Smooth muscle cell of the brain vasculature (primary cell): ENCODE measurements at regions not wholly inside any gene's neighbourhood (a gene's known extent, or its start where the extent isn't known, plus 50 kb on each side); places are given as distances from the start of the nearest gene placed in this dataset.
"Not testable (repeated sequence)": the region's sequence is repeated elsewhere in the genome, so short reads cannot be mapped to it uniquely, and the experiment has no call there.

ENCODE experiments used
- DNase-seq: peaks from one replicate; pipeline ENCODE4 v3.0.0-alpha.2; 2012; ENCODE audit warnings: low read depth, low spot score

- no peak for DNase-seq
Measured at GRCh38 chr2:142758973-142759372, 118.5 kb upstream of the KYNU start.

- no peak for DNase-seq
Measured at GRCh38 chr2:142757111-142757510, 120.4 kb upstream of the KYNU start.

GRCh38 chr2:142756430-142756829 is 121.0 kb upstream of the KYNU start:
- no peak for DNase-seq

- DNase-seq = no peak
Measured at GRCh38 chr2:142755191-142755590, 122.3 kb upstream of the KYNU start.

GRCh38 chr2:142754182-142754581 is 123.3 kb upstream of the KYNU start:
- no peak for DNase-seq

- no peak for DNase-seq
Measured at GRCh38 chr2:142750858-142751257, 126.6 kb upstream of the KYNU start.

- DNase-seq = no peak
Measured at GRCh38 chr2:142748559-142749099, 128.8 kb upstream of the KYNU start.

- DNase-seq = no peak
Measured at GRCh38 chr2:142745691-142746090, 131.8 kb upstream of the KYNU start.

GRCh38 chr2:142742371-142743214 is 134.9 kb upstream of the KYNU start:
- DNase-seq = no peak

- DNase-seq = no peak
Measured at GRCh38 chr2:142741764-142742269, 135.6 kb upstream of the KYNU start.

- no peak for DNase-seq
Measured at GRCh38 chr2:142734770-142735169, 142.7 kb upstream of the KYNU start.

GRCh38 chr2:142734231-142734630 is 143.2 kb upstream of the KYNU start:
- DNase-seq = no peak

- DNase-seq = not testable (repeated sequence)
Measured at GRCh38 chr2:142729814-142730213, 147.7 kb upstream of the KYNU start.

GRCh38 chr2:142727821-142728478 is 149.5 kb upstream of the KYNU start:
- DNase-seq = not testable (repeated sequence)

GRCh38 chr2:142725386-142725785 is 152.1 kb upstream of the KYNU start:
- no peak for DNase-seq

GRCh38 chr2:142724713-142725349 is 152.6 kb upstream of the KYNU start:
- no peak for DNase-seq

- no peak for DNase-seq
Measured at GRCh38 chr2:142724186-142724585, 153.3 kb upstream of the KYNU start.

- no peak for DNase-seq
Measured at GRCh38 chr2:142723236-142723635, 154.2 kb upstream of the KYNU start.

- DNase-seq = no peak
Measured at GRCh38 chr2:142722569-142722968, 154.9 kb upstream of the KYNU start.

GRCh38 chr2:142722086-142722485 is 155.4 kb upstream of the KYNU start:
- no peak for DNase-seq

GRCh38 chr2:142721015-142721414 is 156.4 kb upstream of the KYNU start:
- DNase-seq = no peak

- no peak for DNase-seq
Measured at GRCh38 chr2:142718576-142719155, 158.8 kb upstream of the KYNU start.
